ENCODE measurements at regions not wholly inside any gene's neighbourhood (a gene's known extent, or its start where the extent isn't known, plus 50 kb on each side); places are given as distances from the start of the nearest gene placed in this dataset.

GRCh38 chr17:12591021-12591735 is 74.5 kb upstream of the MYOCD start:
- DNase-seq = no peak

- DNase-seq = peak; percentile 71
Measured at GRCh38 chr17:12592941-12593340, 72.7 kb upstream of the MYOCD start.

- no peak for DNase-seq
Measured at GRCh38 chr17:12596961-12597360, 68.7 kb upstream of the MYOCD start.

GRCh38 chr17:12597895-12598294 is 67.8 kb upstream of the MYOCD start:
- DNase-seq = no peak

- peak; percentile 50 for DNase-seq
Measured at GRCh38 chr17:12599186-12599920, 66.3 kb upstream of the MYOCD start.

- no peak for DNase-seq
Measured at GRCh38 chr17:12600349-12600748, 65.3 kb upstream of the MYOCD start.

- peak; percentile 87 for DNase-seq
Measured at GRCh38 chr17:12603566-12603965, 62.1 kb upstream of the MYOCD start.

- DNase-seq = peak; percentile 89
Measured at GRCh38 chr17:12605222-12605621, 60.5 kb upstream of the MYOCD start.

GRCh38 chr17:12613566-12613965 is 52.1 kb upstream of the MYOCD start:
- peak; percentile 99 for DNase-seq
